Posterior vena cava (tissue), 2 donors: ENCODE measurements at regions not wholly inside any gene's neighbourhood (a gene's known extent, or its start where the extent isn't known, plus 50 kb on each side); places are given as distances from the start of the nearest gene placed in this dataset.

Experiments used
- DNase-seq: peaks from one replicate; pipeline ENCODE4 v3.0.0-alpha.2; 2020; ENCODE audit warnings: low spot score
- intact Hi-C, 2 donors: fragments of 100-400 bp; cut with DNase I; formaldehyde crosslinking; loops; one replicate each; pipeline versions ENCODE4 v1.14.1 to v1.14.2; 2022 to 2023
- donor health status: DM: yes; HTN: yes; CAD: no.
- donor health status: DM: yes; HTN: yes; CAD: no.

- intact Hi-C loops, result no loop called here
Observed at GRCh38 chr11:15473954-15474837, 359.5 kb downstream of the INSC start.

GRCh38 chr11:15476371-15476917 lies 361.7 kb downstream of the INSC start:
- intact Hi-C loops, result no loop called here

More at GRCh38 chr11:15473954-15474837, 359.5 kb downstream of the INSC start:
- DNase-seq, result no peak

GRCh38 chr11:15481871-15482270 lies 367.1 kb downstream of the INSC start:
- intact Hi-C loops, result no loop called here
- no peak for DNase-seq

More at GRCh38 chr11:15476371-15476917, 361.7 kb downstream of the INSC start:
- DNase-seq, result no peak

GRCh38 chr11:15483205-15483604 lies 368.5 kb downstream of the INSC start:
- intact Hi-C loops, result no loop called here
- no peak for DNase-seq

GRCh38 chr11:15484398-15484797 lies 369.7 kb downstream of the INSC start:
- intact Hi-C loops, result no loop called here
- no peak for DNase-seq

GRCh38 chr11:15485432-15485831 lies 370.7 kb downstream of the INSC start:
- intact Hi-C loops, result no loop called here
- no peak for DNase-seq

- intact Hi-C loops, result no loop called here
- no peak for DNase-seq
Observed at GRCh38 chr11:15489281-15489680, 374.6 kb downstream of the INSC start.

GRCh38 chr11:15490535-15490934 lies 375.8 kb downstream of the INSC start:
- intact Hi-C loops, result no loop called here
- DNase-seq, result no peak

GRCh38 chr11:15493066-15493465 lies 378.3 kb downstream of the INSC start:
- intact Hi-C loops, result no loop called here
- no peak for DNase-seq

- no peak for DNase-seq
- intact Hi-C loops, result no loop called here
Observed at GRCh38 chr11:15493921-15494620, 379.3 kb downstream of the INSC start.

- intact Hi-C loops, result no loop called here
- DNase-seq, result no peak
Observed at GRCh38 chr11:15494740-15495139, 380.0 kb downstream of the INSC start.

GRCh38 chr11:15495462-15495861 lies 380.7 kb downstream of the INSC start:
- no peak for DNase-seq
- intact Hi-C loops, result no loop called here

- intact Hi-C loops, result no loop called here
- no peak for DNase-seq
Observed at GRCh38 chr11:15497366-15497765, 382.6 kb downstream of the INSC start.

- DNase-seq, result no peak
- intact Hi-C loops, result no loop called here
Observed at GRCh38 chr11:15499674-15500073, 385.0 kb downstream of the INSC start.

- DNase-seq, result no peak
- intact Hi-C loops, result no loop called here
Observed at GRCh38 chr11:15500643-15501042, 385.9 kb downstream of the INSC start.

GRCh38 chr11:15501566-15501965 lies 386.8 kb downstream of the INSC start:
- DNase-seq, result no peak
- intact Hi-C loops, result no loop called here

- intact Hi-C loops, result no loop called here
Observed at GRCh38 chr11:15505155-15505554, 390.4 kb downstream of the INSC start.

GRCh38 chr11:15507592-15507991 lies 392.9 kb downstream of the INSC start:
- no peak for DNase-seq
- intact Hi-C loops, result no loop called here

More at GRCh38 chr11:15505155-15505554, 390.4 kb downstream of the INSC start:
- no peak for DNase-seq

- intact Hi-C loops, result no loop called here
- no peak for DNase-seq
Observed at GRCh38 chr11:15509082-15509481, 394.4 kb downstream of the INSC start.

GRCh38 chr11:15519124-15519791 lies 404.5 kb downstream of the INSC start:
- intact Hi-C loops, result no loop called here

More at GRCh38 chr11:15519124-15519791, 404.5 kb downstream of the INSC start:
- no peak for DNase-seq
